HL-60 (cell line): ENCODE measurements at regions not wholly inside any gene's neighbourhood (a gene's known extent, or its start where the extent isn't known, plus 50 kb on each side); places are given as distances from the start of the nearest gene placed in this dataset.

ENCODE experiments used
- GABPA ChIP-seq: IDR thresholded peaks from 2 replicates; pipeline ENCODE4 v1.6.1; 2012; ENCODE audit warnings: low read depth
- POLR2AphosphoS5 ChIP-seq: IDR thresholded peaks from 2 replicates; pipeline ENCODE4 v1.6.1; 2012; ENCODE audit warnings: low read depth
- TF ChIP-seq, protein P1 (sequence below): IDR thresholded peaks from one replicate; pipeline ENCODE4 v1.5.1; 2011; ENCODE audit warnings: low read length, control low read depth, inconsistent platforms; ENCODE audit not compliant: insufficient read depth
- TF ChIP-seq, protein P2 (sequence below): IDR thresholded peaks from 2 replicates; pipeline ENCODE4 v1.6.1; 2012; ENCODE audit warnings: low read depth; ENCODE audit not compliant: insufficient replicate concordance

DNA sequence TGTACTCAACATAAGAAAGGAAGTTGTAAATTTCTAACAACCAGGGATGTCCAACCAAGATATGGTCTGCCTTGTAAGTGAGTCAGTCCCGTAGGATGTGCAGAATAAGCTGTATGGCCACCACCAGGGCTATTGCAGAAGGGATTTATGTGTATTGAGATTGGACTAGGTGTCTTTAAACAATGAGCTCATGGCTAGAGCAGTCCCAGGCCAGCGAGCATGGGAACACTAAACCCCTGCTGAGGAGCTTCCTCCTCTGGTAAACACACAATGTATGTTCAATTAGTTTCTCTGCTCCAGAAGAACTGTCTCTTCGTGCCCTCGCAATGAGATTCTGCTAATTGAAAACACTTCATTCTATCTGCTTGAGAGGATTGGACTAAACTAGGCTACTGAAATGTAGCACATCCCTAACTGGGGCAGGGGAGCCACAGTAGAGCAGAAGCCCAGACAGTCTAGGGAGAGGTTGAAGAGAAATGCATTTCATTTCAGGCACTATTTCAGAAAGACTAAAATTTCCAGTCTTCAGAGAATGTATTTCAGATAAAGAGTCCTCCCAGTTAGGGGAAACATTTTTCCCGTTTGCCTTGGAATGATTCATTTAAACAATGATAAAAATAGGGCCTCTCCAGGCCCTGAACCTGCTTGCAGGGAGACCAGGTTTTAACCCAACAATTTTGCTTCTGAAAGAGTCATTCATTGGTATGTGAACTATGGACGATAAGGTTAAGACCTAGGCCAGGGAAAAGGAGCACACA, 154.7 kb downstream of the FAM114A2 start:
- TF ChIP-seq POLR2AphosphoS5 (no peak), GABPA (no peak)
- TF ChIP-seq, protein P1, sequence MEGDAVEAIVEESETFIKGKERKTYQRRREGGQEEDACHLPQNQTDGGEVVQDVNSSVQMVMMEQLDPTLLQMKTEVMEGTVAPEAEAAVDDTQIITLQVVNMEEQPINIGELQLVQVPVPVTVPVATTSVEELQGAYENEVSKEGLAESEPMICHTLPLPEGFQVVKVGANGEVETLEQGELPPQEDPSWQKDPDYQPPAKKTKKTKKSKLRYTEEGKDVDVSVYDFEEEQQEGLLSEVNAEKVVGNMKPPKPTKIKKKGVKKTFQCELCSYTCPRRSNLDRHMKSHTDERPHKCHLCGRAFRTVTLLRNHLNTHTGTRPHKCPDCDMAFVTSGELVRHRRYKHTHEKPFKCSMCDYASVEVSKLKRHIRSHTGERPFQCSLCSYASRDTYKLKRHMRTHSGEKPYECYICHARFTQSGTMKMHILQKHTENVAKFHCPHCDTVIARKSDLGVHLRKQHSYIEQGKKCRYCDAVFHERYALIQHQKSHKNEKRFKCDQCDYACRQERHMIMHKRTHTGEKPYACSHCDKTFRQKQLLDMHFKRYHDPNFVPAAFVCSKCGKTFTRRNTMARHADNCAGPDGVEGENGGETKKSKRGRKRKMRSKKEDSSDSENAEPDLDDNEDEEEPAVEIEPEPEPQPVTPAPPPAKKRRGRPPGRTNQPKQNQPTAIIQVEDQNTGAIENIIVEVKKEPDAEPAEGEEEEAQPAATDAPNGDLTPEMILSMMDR: no peak
- TF ChIP-seq, protein P2, sequence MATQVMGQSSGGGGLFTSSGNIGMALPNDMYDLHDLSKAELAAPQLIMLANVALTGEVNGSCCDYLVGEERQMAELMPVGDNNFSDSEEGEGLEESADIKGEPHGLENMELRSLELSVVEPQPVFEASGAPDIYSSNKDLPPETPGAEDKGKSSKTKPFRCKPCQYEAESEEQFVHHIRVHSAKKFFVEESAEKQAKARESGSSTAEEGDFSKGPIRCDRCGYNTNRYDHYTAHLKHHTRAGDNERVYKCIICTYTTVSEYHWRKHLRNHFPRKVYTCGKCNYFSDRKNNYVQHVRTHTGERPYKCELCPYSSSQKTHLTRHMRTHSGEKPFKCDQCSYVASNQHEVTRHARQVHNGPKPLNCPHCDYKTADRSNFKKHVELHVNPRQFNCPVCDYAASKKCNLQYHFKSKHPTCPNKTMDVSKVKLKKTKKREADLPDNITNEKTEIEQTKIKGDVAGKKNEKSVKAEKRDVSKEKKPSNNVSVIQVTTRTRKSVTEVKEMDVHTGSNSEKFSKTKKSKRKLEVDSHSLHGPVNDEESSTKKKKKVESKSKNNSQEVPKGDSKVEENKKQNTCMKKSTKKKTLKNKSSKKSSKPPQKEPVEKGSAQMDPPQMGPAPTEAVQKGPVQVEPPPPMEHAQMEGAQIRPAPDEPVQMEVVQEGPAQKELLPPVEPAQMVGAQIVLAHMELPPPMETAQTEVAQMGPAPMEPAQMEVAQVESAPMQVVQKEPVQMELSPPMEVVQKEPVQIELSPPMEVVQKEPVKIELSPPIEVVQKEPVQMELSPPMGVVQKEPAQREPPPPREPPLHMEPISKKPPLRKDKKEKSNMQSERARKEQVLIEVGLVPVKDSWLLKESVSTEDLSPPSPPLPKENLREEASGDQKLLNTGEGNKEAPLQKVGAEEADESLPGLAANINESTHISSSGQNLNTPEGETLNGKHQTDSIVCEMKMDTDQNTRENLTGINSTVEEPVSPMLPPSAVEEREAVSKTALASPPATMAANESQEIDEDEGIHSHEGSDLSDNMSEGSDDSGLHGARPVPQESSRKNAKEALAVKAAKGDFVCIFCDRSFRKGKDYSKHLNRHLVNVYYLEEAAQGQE: no peak
